ENCODE measurements at regions not wholly inside any gene's neighbourhood (a gene's known extent, or its start where the extent isn't known, plus 50 kb on each side); places are given as distances from the start of the nearest gene placed in this dataset.
"Not testable (repeated sequence)": the region's sequence is repeated elsewhere in the genome, so short reads cannot be mapped to it uniquely, and the experiment has no call there.

GRCh38 chr9:42656789-42657188 is 473.3 kb downstream of the SPATA31A6 start:
- in situ Hi-C loops (cut with HindIII; ENCODE audit: low sequenced_read_pairs); H3K4me3 ChIP-seq (ENCODE audit: low read depth, low read length); DNase-seq (ENCODE audit: low read depth): not testable (repeated sequence)

- in situ Hi-C loops (cut with HindIII; ENCODE audit: low sequenced_read_pairs); DNase-seq (ENCODE audit: low read depth); H3K4me3 ChIP-seq (ENCODE audit: low read depth, low read length): not testable (repeated sequence)
Measured at GRCh38 chr9:42657496-42657895, 474.0 kb downstream of the SPATA31A6 start.

- DNase-seq (ENCODE audit: low read depth); in situ Hi-C loops (cut with HindIII; ENCODE audit: low sequenced_read_pairs); H3K4me3 ChIP-seq (ENCODE audit: low read depth, low read length): not testable (repeated sequence)
Measured at GRCh38 chr9:42697146-42697545, 513.7 kb downstream of the SPATA31A6 start.

DNA sequence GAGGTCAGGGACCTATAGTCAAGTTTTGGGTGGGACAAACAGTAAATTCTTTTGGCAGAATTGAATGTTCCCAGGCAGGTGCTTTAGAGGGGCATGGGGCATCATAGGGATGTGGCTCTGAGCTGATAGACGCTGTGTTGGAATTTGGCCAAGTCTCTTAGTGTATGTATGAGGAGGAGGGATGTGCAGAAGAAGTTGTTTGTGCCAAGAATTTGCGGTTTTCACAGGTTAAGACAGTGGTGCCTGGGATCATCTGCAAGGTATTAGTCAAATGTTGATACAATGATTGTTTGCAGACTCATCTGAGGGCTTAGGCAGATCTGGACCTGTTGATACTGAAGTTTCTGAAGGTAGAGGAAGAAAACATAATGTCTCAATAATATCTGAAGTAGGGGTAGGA is 519.4 kb downstream of the SPATA31A6 start:
- in situ Hi-C loops (cut with HindIII; ENCODE audit: low sequenced_read_pairs); H3K4me3 ChIP-seq (ENCODE audit: low read depth, low read length); DNase-seq (ENCODE audit: low read depth): not testable (repeated sequence)

GRCh38 chr9:42724841-42725835 is 541.7 kb downstream of the SPATA31A6 start:
- DNase-seq (ENCODE audit: low read depth); in situ Hi-C loops (cut with HindIII; ENCODE audit: low sequenced_read_pairs); H3K4me3 ChIP-seq (ENCODE audit: low read depth, low read length): not testable (repeated sequence)

- TF ChIP-seq, protein P1, sequence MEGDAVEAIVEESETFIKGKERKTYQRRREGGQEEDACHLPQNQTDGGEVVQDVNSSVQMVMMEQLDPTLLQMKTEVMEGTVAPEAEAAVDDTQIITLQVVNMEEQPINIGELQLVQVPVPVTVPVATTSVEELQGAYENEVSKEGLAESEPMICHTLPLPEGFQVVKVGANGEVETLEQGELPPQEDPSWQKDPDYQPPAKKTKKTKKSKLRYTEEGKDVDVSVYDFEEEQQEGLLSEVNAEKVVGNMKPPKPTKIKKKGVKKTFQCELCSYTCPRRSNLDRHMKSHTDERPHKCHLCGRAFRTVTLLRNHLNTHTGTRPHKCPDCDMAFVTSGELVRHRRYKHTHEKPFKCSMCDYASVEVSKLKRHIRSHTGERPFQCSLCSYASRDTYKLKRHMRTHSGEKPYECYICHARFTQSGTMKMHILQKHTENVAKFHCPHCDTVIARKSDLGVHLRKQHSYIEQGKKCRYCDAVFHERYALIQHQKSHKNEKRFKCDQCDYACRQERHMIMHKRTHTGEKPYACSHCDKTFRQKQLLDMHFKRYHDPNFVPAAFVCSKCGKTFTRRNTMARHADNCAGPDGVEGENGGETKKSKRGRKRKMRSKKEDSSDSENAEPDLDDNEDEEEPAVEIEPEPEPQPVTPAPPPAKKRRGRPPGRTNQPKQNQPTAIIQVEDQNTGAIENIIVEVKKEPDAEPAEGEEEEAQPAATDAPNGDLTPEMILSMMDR (IDR thresholded peaks at IDR 0.05; ENCODE audit: low read depth, low read length, missing control alignments), result peak; percentile 65
- H3K4me3 ChIP-seq (ENCODE audit: low read depth, low read length); in situ Hi-C loops (cut with HindIII; ENCODE audit: low sequenced_read_pairs): not testable (repeated sequence)
- peak; percentile 28 for DNase-seq (ENCODE audit: low read depth)
Measured at GRCh38 chr9:42743030-42743814, 559.8 kb downstream of the SPATA31A6 start.

- DNase-seq (ENCODE audit: low read depth); H3K4me3 ChIP-seq (ENCODE audit: low read depth, low read length); in situ Hi-C loops (cut with HindIII; ENCODE audit: low sequenced_read_pairs): not testable (repeated sequence)
Measured at GRCh38 chr9:42757251-42757650, 573.8 kb downstream of the SPATA31A6 start.

DNA sequence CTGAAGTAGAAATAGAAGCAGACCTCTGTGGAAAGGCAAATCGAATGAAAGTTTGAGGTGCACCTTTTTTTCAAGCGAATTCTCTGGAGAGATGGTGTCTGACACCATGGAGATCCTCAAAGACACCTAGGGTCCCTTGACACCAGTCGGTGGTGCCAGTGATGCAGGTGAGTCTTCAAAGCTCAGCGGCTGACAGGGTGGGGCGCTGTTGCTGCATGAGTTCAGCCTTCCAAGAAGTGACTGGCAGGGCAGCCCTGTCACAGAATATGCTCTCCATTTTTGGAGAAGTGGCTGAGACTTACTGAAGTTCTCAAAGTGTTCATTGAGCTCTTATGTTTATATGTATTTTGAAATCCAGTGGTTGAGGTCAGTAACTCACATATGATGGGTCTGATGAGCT is 575.9 kb downstream of the SPATA31A6 start:
- in situ Hi-C loops (cut with HindIII; ENCODE audit: low sequenced_read_pairs); H3K4me3 ChIP-seq (ENCODE audit: low read depth, low read length); DNase-seq (ENCODE audit: low read depth): not testable (repeated sequence)

DNA sequence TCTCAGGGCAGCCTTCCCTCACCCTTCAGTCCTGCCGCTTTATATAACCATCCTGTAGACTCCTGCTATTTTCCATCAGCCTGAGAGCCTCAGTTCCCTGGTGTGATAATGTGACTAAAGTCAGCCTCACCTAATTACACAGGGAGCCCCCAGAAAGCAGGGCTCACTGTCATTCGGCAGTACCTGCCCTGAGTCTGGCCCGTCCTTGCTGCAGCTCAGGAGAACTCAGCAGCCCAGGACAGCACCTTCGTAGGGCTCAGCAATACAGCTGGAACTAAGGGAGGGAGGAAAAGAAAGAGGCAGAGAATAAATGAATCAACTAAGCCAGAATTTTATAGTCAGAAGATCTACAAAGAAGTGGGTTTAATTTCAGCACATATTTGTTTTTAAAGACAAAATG is 598.7 kb downstream of the SPATA31A6 start:
- in situ Hi-C loops (cut with HindIII; ENCODE audit: low sequenced_read_pairs); H3K4me3 ChIP-seq (ENCODE audit: low read depth, low read length); DNase-seq (ENCODE audit: low read depth): not testable (repeated sequence)

GRCh38 chr9:42792725-42793124 is 609.3 kb downstream of the SPATA31A6 start:
- in situ Hi-C loops (cut with HindIII; ENCODE audit: low sequenced_read_pairs); DNase-seq (ENCODE audit: low read depth); H3K4me3 ChIP-seq (ENCODE audit: low read depth, low read length): not testable (repeated sequence)

DNA sequence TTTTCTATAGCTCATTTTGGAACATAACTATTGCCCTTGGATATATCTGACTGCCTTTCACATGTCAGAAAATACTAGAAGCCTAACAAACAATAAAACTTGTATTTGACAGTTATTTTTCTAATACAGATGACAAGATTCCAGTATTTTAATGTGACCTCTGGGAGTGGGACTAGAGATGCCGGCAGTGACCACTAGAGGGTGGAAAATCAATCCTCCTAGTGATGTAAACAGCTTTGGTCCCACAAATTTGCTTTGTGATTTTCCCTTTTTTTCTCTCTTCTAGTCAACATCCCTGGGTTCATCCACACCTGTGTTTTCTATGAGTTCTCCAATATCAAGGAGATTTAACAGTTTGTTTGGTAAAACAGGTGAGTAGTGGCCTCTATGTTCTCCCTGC is 615.1 kb downstream of the SPATA31A6 start:
- in situ Hi-C loops (cut with HindIII; ENCODE audit: low sequenced_read_pairs), result not testable (repeated sequence)
- TF ChIP-seq, protein P1 (IDR thresholded peaks at IDR 0.05; ENCODE audit: low read depth, low read length, missing control alignments), result peak; percentile 10

GRCh38 chr9:42802716-42803115 is 619.3 kb downstream of the SPATA31A6 start:
- in situ Hi-C loops (cut with HindIII; ENCODE audit: low sequenced_read_pairs), result not testable (repeated sequence)

More for the DNA sequence above, 615.1 kb downstream of the SPATA31A6 start:
- H3K4me3 ChIP-seq (ENCODE audit: low read depth, low read length); DNase-seq (ENCODE audit: low read depth): not testable (repeated sequence)

GRCh38 chr9:42806674-42807073 is 623.2 kb downstream of the SPATA31A6 start:
- in situ Hi-C loops (cut with HindIII; ENCODE audit: low sequenced_read_pairs); H3K4me3 ChIP-seq (ENCODE audit: low read depth, low read length); DNase-seq (ENCODE audit: low read depth): not testable (repeated sequence)

More at GRCh38 chr9:42802716-42803115, 619.3 kb downstream of the SPATA31A6 start:
- DNase-seq (ENCODE audit: low read depth); H3K4me3 ChIP-seq (ENCODE audit: low read depth, low read length): not testable (repeated sequence)

DNA sequence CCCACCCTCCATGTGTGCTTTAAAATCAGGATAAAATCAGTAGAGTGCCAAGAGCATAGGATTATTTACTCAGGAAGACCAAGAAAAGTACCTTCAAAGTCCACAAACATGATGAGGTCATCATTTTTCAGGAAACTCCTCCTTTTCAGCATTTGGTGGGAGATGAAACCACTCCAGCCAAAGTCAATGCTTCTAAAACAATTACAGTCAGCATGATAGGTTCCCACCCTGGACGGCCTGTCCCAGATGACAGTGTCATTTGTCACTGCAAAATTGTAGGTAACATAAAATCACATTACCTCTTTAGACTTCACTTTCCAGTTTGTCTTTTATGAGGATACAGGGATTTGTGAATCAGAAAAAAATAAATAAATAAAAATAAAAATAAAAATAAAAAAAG is 638.0 kb downstream of the SPATA31A6 start:
- H3K4me3 ChIP-seq (ENCODE audit: low read depth, low read length); DNase-seq (ENCODE audit: low read depth); in situ Hi-C loops (cut with HindIII; ENCODE audit: low sequenced_read_pairs): not testable (repeated sequence)

GRCh38 chr9:42848156-42848555 is 664.7 kb downstream of the SPATA31A6 start:
- in situ Hi-C loops (cut with HindIII; ENCODE audit: low sequenced_read_pairs); DNase-seq (ENCODE audit: low read depth); H3K4me3 ChIP-seq (ENCODE audit: low read depth, low read length): not testable (repeated sequence)
